Adrenal gland (tissue), 5 donors: ENCODE measurements at regions not wholly inside any gene's neighbourhood (a gene's known extent, or its start where the extent isn't known, plus 50 kb on each side); places are given as distances from the start of the nearest gene placed in this dataset.

Source experiments
- POLR2A ChIP-seq, 2 donors: fragments of 450-650 bp; IDR thresholded peaks; one replicate each; pipeline ENCODE4 v1.6.1; 2017; ENCODE audit warnings: antibody characterized with exemption in 2 of 2, mild to moderate bottlenecking in 2 of 2, moderate library complexity in 1 of 2
- TF ChIP-seq, protein P1 (sequence below), 6 experiments: fragments of 450-650 bp in 4 of 6; fragments of 200-600 bp in 2 of 6; sonication (generic) in 1 of 6; IDR thresholded peaks; 1 replicate in 5 of 6; 2 replicates in 1 of 6; pipeline versions ENCODE4 v1.5.1 to v1.8.0; 2016 to 2021; ENCODE audit warnings: antibody characterized with exemption in 6 of 6, mild to moderate bottlenecking in 2 of 6, moderate library complexity in 1 of 6
- donor health status: DM: no; HTN: no; CAD: no.

- TF ChIP-seq, protein P1, sequence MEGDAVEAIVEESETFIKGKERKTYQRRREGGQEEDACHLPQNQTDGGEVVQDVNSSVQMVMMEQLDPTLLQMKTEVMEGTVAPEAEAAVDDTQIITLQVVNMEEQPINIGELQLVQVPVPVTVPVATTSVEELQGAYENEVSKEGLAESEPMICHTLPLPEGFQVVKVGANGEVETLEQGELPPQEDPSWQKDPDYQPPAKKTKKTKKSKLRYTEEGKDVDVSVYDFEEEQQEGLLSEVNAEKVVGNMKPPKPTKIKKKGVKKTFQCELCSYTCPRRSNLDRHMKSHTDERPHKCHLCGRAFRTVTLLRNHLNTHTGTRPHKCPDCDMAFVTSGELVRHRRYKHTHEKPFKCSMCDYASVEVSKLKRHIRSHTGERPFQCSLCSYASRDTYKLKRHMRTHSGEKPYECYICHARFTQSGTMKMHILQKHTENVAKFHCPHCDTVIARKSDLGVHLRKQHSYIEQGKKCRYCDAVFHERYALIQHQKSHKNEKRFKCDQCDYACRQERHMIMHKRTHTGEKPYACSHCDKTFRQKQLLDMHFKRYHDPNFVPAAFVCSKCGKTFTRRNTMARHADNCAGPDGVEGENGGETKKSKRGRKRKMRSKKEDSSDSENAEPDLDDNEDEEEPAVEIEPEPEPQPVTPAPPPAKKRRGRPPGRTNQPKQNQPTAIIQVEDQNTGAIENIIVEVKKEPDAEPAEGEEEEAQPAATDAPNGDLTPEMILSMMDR (IDR thresholded peaks at IDR 0.05), result no peak
- no peak for TF ChIP-seq POLR2A (IDR thresholded peaks at IDR 0.05)
Measured at GRCh38 chr1:113303267-113303666, 87.0 kb upstream of the MAGI3 start.
